ENCODE measurements at regions not wholly inside any gene's neighbourhood (a gene's known extent, or its start where the extent isn't known, plus 50 kb on each side); places are given as distances from the start of the nearest gene placed in this dataset.

- TF ChIP-seq ZNF280B (CRISPR knock-in tag; IDR thresholded peaks at IDR 0.05; ENCODE audit: borderline replicate concordance): no peak
- TF ChIP-seq ZNF777 (CRISPR knock-in tag; IDR thresholded peaks at IDR 0.05): no peak
- no peak for TF ChIP-seq KAT8 (CRISPR knock-in tag; IDR thresholded peaks at IDR 0.05)
- TF ChIP-seq CREBL2 (CRISPR knock-in tag; IDR thresholded peaks at IDR 0.05; ENCODE audit: borderline replicate concordance): no peak
- TF ChIP-seq SYNCRIP (IDR thresholded peaks at IDR 0.05; ENCODE audit: insufficient read depth, low read depth, low read length): no peak
- no peak for TF ChIP-seq POGZ (CRISPR knock-in tag; IDR thresholded peaks at IDR 0.05)
- TF ChIP-seq, protein P1, sequence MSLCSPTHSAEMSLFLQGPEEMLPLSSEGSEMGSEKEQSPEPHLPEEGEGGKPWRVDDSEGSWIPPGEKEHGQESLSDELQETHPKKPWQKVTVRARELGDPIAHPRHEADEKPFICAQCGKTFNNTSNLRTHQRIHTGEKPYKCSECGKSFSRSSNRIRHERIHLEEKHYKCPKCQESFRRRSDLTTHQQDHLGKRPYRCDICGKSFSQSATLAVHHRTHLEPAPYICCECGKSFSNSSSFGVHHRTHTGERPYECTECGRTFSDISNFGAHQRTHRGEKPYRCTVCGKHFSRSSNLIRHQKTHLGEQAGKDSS (CRISPR knock-in tag; IDR thresholded peaks at IDR 0.05; ENCODE audit: borderline replicate concordance, low read depth): no peak
- no peak for TF ChIP-seq MED8 (CRISPR knock-in tag; IDR thresholded peaks at IDR 0.05; ENCODE audit: insufficient replicate concordance)
Measured at GRCh38 chr11:38582756-38583155, 1984.7 kb upstream of the RAG2 start (continued).

- BruUV-seq (replicated peaks): no TSS peak
- Histone ChIP-seq H3K36me3 (replicated peaks in 1 of 2; ENCODE audit: control insufficient read depth in 1 of 2, insufficient read depth in 2 of 2, low read length in 2 of 2) (no peaks in the 10 kb centered on the region), H2AFZ (ENCODE audit: low read length) (no peak overlapping the region), H3K79me2 (ENCODE audit: insufficient read depth, low read length) (no peaks in the 10 kb centered on the region), H3K9ac (ENCODE audit: insufficient read depth, low read depth, low read length) (no peak overlapping the region), H3K4me3 (replicated peaks in 1 of 3; ENCODE audit: insufficient read depth in 1 of 3, low read depth in 2 of 3, low read length in 3 of 3) (no peak overlapping the region), H3K4me1 (ENCODE audit: insufficient read depth, low read length) (no peaks in the 10 kb centered on the region), H3K4me2 (ENCODE audit: low read depth, low read length) (no peak overlapping the region), H4K20me1 (ENCODE audit: insufficient read depth, low read length) (no peaks in the 10 kb centered on the region), H3K27me3 (ENCODE audit: control insufficient read depth in 1 of 2, insufficient read depth in 2 of 2, low read length in 2 of 2) (no peaks in the 10 kb centered on the region), H3K27ac (ENCODE audit: extremely low read length, insufficient read depth, low read length) (no peak overlapping the region), H3K9me3 (ENCODE audit: low read length) (peaks cover 56% of the 10 kb centered on the region)
- intact Hi-C loops (cut with micrococcal nuclease; ENCODE audit: unreplicated experiment): no loop called here
- TF ChIP-seq AHR (CRISPR knock-in tag; IDR thresholded peaks at IDR 0.05) (no peak), NCOA1 (CRISPR knock-in tag; IDR thresholded peaks at IDR 0.05) (no peak), ZNF280D (CRISPR knock-in tag; IDR thresholded peaks at IDR 0.05) (no peak), GTF2F1 (IDR thresholded peaks at IDR 0.05; ENCODE audit: low read length) (no peak), ZNF343 (CRISPR knock-in tag; IDR thresholded peaks at IDR 0.05) (no peak), ZNF207 (IDR thresholded peaks at IDR 0.05; ENCODE audit: borderline replicate concordance) (no peak), TERF1 (CRISPR knock-in tag; IDR thresholded peaks at IDR 0.05) (no peak)
- FAIRE-seq (no peak), DNase-seq (ENCODE audit: low spot score) (no peak), ATAC-seq (no peak)
- in situ Hi-C loops (cut with HindIII; ENCODE audit: extremely low pct_ligation_motif_present, low pct_unique_long_range_greater_than_20kb): no loop called here
- POLR2A ChIA-PET: no interaction called here
- CTCF ChIA-PET (ENCODE audit: low intra/inter-chr PET ratio, low total read pairs): no interaction called here
Measured at GRCh38 chr11:38582151-38582550, 1984.1 kb upstream of the RAG2 start.

Data from HepG2 (cell line).